Neural progenitor cell (in vitro differentiated cells): ENCODE measurements at regions not wholly inside any gene's neighbourhood (a gene's known extent, or its start where the extent isn't known, plus 50 kb on each side); places are given as distances from the start of the nearest gene placed in this dataset.

Source experiments
- EZH2 ChIP-seq: fragments of 200-600 bp; sonication (generic); IDR thresholded peaks from 2 replicates; pipeline ENCODE4 v1.6.1; 2017; ENCODE audit warnings: antibody characterized with exemption, mild to moderate bottlenecking, moderate library complexity
- TF ChIP-seq, protein P1 (sequence below): fragments of 200-600 bp; sonication (generic); IDR thresholded peaks from 2 replicates; pipeline ENCODE4 v1.5.1; 2017; ENCODE audit warnings: antibody characterized with exemption, mild to moderate bottlenecking

DNA sequence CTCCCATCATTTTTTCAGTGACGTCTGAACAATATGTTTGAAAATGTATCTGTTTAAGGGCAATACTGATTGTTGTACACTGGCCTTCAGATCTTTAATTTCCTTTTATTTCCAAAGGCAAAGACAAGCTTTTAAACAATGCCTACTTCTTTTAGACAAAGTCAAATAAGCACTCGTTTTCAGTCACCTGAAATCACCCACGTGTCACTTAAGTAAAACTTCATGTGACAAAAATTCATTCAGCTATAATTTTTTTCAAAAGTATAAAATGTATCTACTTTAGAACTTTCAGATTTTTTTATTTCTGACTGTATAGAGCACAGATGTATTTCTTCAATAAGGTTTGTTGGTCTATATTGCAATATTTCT lies 113.5 kb upstream of the BEND6 start:
- TF ChIP-seq, protein P1, sequence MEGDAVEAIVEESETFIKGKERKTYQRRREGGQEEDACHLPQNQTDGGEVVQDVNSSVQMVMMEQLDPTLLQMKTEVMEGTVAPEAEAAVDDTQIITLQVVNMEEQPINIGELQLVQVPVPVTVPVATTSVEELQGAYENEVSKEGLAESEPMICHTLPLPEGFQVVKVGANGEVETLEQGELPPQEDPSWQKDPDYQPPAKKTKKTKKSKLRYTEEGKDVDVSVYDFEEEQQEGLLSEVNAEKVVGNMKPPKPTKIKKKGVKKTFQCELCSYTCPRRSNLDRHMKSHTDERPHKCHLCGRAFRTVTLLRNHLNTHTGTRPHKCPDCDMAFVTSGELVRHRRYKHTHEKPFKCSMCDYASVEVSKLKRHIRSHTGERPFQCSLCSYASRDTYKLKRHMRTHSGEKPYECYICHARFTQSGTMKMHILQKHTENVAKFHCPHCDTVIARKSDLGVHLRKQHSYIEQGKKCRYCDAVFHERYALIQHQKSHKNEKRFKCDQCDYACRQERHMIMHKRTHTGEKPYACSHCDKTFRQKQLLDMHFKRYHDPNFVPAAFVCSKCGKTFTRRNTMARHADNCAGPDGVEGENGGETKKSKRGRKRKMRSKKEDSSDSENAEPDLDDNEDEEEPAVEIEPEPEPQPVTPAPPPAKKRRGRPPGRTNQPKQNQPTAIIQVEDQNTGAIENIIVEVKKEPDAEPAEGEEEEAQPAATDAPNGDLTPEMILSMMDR: no peak
- TF ChIP-seq EZH2: no peak
